Neural cell (in vitro differentiated cells): ENCODE measurements at regions not wholly inside any gene's neighbourhood (a gene's known extent, or its start where the extent isn't known, plus 50 kb on each side); places are given as distances from the start of the nearest gene placed in this dataset.

Experiments
- H2AFZ ChIP-seq: fragments of 200-600, 300-800 bp; sonication (generic), shearing (Covaris generic); 2 replicates; pipeline ENCODE4 v1.6.0; 2014; ENCODE audit warnings: low read depth, mild to moderate bottlenecking, antibody characterized with exemption, low read length, moderate library complexity
- H3F3A ChIP-seq: fragments of 200-600 bp; shearing (Covaris generic); 2 replicates; pipeline ENCODE4 v1.6.1; 2016; ENCODE audit warnings: mild to moderate bottlenecking, moderate library complexity, mixed read lengths, antibody characterized with exemption, low read length; ENCODE audit not compliant: insufficient read depth, poor library complexity, severe bottlenecking
- H3K27ac ChIP-seq: fragments of 200-600, 300-800 bp; sonication (generic), shearing (Covaris generic); 2 replicates; pipeline ENCODE4 v1.5.1; 2014; ENCODE audit warnings: mild to moderate bottlenecking, low read length, moderate library complexity
- H3K27me3 ChIP-seq: fragments of 300-800, 200-600 bp; sonication (generic), shearing (Covaris generic); 2 replicates; pipeline ENCODE4 v1.6.0; 2014; ENCODE audit warnings: mild to moderate bottlenecking, low read depth, low read length, moderate library complexity; ENCODE audit not compliant: insufficient read depth
- H3K36me3 ChIP-seq: fragments of 300-800, 200-600 bp; sonication (generic), shearing (Covaris generic); 2 replicates; pipeline ENCODE4 v1.5.1; 2014; ENCODE audit warnings: mild to moderate bottlenecking, antibody characterized with exemption, low read length, moderate library complexity; ENCODE audit not compliant: insufficient read depth
- H3K4me2 ChIP-seq: fragments of 300-800, 200-600 bp; sonication (generic), shearing (Covaris generic); 2 replicates; pipeline ENCODE4 v1.6.0; 2014; ENCODE audit warnings: mild to moderate bottlenecking, low read length
- H3K4me3 ChIP-seq: fragments of 300-800, 200-600 bp; sonication (generic), shearing (Covaris generic); 2 replicates; pipeline ENCODE4 v1.5.1; 2014; ENCODE audit warnings: mild to moderate bottlenecking, low read length, moderate library complexity
- H3K79me2 ChIP-seq: fragments of 200-600 bp; shearing (Covaris generic); replicated peaks from 2 replicates; pipeline ENCODE4 v1.6.0; 2014; ENCODE audit warnings: mild to moderate bottlenecking, low read length, moderate library complexity; ENCODE audit not compliant: insufficient read depth
- H3K9ac ChIP-seq: fragments of 300-800, 200-600 bp; sonication (generic), shearing (Covaris generic); 2 replicates; pipeline ENCODE4 v1.6.1; 2016; ENCODE audit warnings: mild to moderate bottlenecking, low read length, mixed read lengths
- H3K9me2 ChIP-seq: fragments of 200-600 bp; shearing (Covaris generic); 2 replicates; pipeline ENCODE4 v1.6.1; 2016; ENCODE audit warnings: mild to moderate bottlenecking, low read length, mixed read lengths; ENCODE audit not compliant: insufficient read depth
- H3K9me3 ChIP-seq: fragments of 200-600, 300-800 bp; sonication (generic), shearing (Covaris generic); 2 replicates; pipeline ENCODE4 v1.6.1; 2016; ENCODE audit warnings: mild to moderate bottlenecking, mixed run types, low read length, moderate library complexity, mixed read lengths
- H4K20me1 ChIP-seq: fragments of 200-600 bp; shearing (Covaris generic); 2 replicates; pipeline ENCODE4 v1.6.1; 2016; ENCODE audit warnings: mild to moderate bottlenecking, mixed run types; ENCODE audit not compliant: insufficient read depth
- EP300 ChIP-seq: fragments of 450-650 bp; conservative IDR thresholded peaks from 2 replicates; pipeline ENCODE4 v1.6.1; 2014; ENCODE audit warnings: antibody characterized with exemption, mild to moderate bottlenecking, moderate library complexity; ENCODE audit not compliant: poor library complexity, severe bottlenecking
- EZH2 ChIP-seq: fragments of 200-600, 300-800 bp; shearing (Covaris generic), sonication (generic); IDR thresholded peaks from 2 replicates; pipeline ENCODE4 v1.6.1; 2014; ENCODE audit warnings: antibody characterized with exemption, low read length, borderline replicate concordance, mild to moderate bottlenecking; ENCODE audit not compliant: insufficient read depth, poor library complexity, severe bottlenecking
- MXI1 ChIP-seq: fragments of 450-650 bp; conservative IDR thresholded peaks from 2 replicates; pipeline ENCODE4 v1.6.1; 2014; ENCODE audit warnings: antibody characterized with exemption, mild to moderate bottlenecking; ENCODE audit not compliant: poor library complexity, severe bottlenecking
- POLR2AphosphoS5 ChIP-seq: IDR thresholded peaks from 2 replicates; pipeline ENCODE4 v1.6.1; 2012
- RAD21 ChIP-seq: fragments of 450-650 bp; conservative IDR thresholded peaks from 2 replicates; pipeline ENCODE4 v1.6.1; 2014; ENCODE audit warnings: antibody characterized with exemption, mild to moderate bottlenecking, moderate library complexity
- SMC3 ChIP-seq: fragments of 450-650 bp; conservative IDR thresholded peaks from 2 replicates; pipeline ENCODE4 v1.6.1; 2014; ENCODE audit warnings: antibody characterized with exemption, mild to moderate bottlenecking, moderate library complexity; ENCODE audit not compliant: poor library complexity
- TAF1 ChIP-seq: IDR thresholded peaks from 2 replicates; pipeline ENCODE4 v1.6.1; 2012; ENCODE audit warnings: low read depth
- TF ChIP-seq, protein P1 (sequence below): fragments of 450-650 bp; IDR thresholded peaks from 2 replicates; pipeline ENCODE4 v1.5.1; 2014; ENCODE audit warnings: antibody characterized with exemption, mild to moderate bottlenecking, moderate library complexity; ENCODE audit not compliant: poor library complexity, severe bottlenecking
- TF ChIP-seq, protein P2 (sequence below): IDR thresholded peaks from 2 replicates; pipeline ENCODE4 v1.6.1; 2012; ENCODE audit warnings: borderline replicate concordance

DNA sequence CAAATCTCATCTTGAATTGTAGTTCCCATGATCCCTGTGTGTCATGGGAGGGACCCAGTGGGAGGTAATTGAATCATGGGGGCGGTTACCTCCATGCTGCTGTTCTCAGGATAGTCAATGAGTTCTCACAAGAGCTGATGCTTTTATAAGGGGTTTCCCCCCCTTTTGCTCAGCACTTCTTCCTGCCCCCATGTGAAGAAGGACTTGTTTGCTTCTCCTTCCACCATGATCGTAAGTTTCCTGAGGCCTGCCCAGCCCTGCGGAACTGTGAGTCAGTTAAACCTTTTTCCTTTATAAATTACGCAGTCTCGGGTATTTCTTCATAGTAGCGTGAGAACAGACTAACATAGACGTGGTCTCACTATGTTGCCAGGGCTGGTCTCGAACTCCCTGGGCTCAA is 56.1 kb upstream of the EIF5 start:
- Histone ChIP-seq H3K9me3 (peaks cover 11% of the 10 kb centered on the region), H3K79me2 (no peaks in the 10 kb centered on the region), H3K36me3 (no peaks in the 10 kb centered on the region), H2AFZ (no peak overlapping the region), H3K9ac (no peak overlapping the region), H3K4me3 (no peak overlapping the region), H4K20me1 (no peaks in the 10 kb centered on the region), H3K27ac (no peak overlapping the region), H3K27me3 (peaks cover 32% of the 10 kb centered on the region), H3K9me2 (no peaks in the 10 kb centered on the region), H3K4me2 (no peak overlapping the region), H3F3A (no peaks in the 10 kb centered on the region)
- TF ChIP-seq MXI1 (no peak), SMC3 (no peak), RAD21 (no peak), EP300 (no peak), POLR2AphosphoS5 (no peak), TAF1 (no peak), EZH2 (no peak)
- TF ChIP-seq, protein P1, sequence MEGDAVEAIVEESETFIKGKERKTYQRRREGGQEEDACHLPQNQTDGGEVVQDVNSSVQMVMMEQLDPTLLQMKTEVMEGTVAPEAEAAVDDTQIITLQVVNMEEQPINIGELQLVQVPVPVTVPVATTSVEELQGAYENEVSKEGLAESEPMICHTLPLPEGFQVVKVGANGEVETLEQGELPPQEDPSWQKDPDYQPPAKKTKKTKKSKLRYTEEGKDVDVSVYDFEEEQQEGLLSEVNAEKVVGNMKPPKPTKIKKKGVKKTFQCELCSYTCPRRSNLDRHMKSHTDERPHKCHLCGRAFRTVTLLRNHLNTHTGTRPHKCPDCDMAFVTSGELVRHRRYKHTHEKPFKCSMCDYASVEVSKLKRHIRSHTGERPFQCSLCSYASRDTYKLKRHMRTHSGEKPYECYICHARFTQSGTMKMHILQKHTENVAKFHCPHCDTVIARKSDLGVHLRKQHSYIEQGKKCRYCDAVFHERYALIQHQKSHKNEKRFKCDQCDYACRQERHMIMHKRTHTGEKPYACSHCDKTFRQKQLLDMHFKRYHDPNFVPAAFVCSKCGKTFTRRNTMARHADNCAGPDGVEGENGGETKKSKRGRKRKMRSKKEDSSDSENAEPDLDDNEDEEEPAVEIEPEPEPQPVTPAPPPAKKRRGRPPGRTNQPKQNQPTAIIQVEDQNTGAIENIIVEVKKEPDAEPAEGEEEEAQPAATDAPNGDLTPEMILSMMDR, result no peak
- TF ChIP-seq, protein P2, sequence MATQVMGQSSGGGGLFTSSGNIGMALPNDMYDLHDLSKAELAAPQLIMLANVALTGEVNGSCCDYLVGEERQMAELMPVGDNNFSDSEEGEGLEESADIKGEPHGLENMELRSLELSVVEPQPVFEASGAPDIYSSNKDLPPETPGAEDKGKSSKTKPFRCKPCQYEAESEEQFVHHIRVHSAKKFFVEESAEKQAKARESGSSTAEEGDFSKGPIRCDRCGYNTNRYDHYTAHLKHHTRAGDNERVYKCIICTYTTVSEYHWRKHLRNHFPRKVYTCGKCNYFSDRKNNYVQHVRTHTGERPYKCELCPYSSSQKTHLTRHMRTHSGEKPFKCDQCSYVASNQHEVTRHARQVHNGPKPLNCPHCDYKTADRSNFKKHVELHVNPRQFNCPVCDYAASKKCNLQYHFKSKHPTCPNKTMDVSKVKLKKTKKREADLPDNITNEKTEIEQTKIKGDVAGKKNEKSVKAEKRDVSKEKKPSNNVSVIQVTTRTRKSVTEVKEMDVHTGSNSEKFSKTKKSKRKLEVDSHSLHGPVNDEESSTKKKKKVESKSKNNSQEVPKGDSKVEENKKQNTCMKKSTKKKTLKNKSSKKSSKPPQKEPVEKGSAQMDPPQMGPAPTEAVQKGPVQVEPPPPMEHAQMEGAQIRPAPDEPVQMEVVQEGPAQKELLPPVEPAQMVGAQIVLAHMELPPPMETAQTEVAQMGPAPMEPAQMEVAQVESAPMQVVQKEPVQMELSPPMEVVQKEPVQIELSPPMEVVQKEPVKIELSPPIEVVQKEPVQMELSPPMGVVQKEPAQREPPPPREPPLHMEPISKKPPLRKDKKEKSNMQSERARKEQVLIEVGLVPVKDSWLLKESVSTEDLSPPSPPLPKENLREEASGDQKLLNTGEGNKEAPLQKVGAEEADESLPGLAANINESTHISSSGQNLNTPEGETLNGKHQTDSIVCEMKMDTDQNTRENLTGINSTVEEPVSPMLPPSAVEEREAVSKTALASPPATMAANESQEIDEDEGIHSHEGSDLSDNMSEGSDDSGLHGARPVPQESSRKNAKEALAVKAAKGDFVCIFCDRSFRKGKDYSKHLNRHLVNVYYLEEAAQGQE, result no peak

DNA sequence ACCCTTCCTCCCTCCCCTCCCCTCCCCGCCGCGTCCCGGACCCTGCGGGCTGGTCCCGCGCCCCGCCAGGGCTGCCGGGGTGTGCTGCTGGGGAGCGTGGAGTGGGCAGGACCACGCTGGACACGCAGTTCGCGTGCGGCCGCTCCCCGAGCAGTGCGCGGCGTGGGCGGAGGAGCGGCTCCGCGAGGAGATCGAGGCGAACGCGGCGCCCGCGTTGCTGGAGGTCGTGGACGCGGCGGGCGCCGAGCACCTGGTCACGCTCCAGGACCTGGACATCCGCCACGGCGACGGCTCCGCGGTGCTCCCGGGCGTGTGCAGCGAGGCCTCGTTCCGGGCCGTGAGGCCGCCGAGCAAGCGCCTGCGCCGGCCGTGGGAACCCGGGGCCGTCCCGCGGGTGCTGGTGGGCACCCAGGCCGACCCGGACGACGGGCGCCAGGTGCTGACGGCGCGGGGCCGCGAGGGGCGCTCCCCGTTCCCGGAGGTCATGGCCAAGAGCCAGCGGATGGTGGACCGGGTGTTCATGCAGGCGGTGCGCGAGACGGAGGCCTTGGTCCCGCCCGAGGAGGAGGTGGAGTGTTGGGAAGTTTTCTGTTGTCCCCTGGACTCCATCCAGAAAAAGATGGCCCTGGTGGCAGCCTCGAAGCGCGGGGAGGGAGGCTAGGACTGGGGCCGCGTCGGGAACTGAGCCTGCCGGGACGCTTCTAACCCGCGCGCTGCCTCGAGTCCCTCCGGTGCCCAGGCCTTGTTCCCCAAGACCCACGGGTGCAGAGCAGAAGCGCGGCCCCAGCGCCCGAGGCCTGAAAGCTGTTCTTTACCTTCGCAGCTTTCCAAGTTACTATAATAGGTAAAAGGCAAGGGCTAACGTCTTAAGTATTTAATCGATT is 54.7 kb upstream of the EIF5 start:
- TF ChIP-seq EP300 (no peak), SMC3 (no peak), EZH2 (no peak), POLR2AphosphoS5 (no peak), RAD21 (no peak), MXI1 (no peak)
- TF ChIP-seq, protein P1, result no peak
- TF ChIP-seq, protein P2, result no peak
- Histone ChIP-seq H3K4me3 (peak overlapping the region; percentile 34), H3K9me3 (peaks cover 6% of the 10 kb centered on the region), H3K4me2 (no peak overlapping the region), H3K9me2 (no peaks in the 10 kb centered on the region), H3K79me2 (no peaks in the 10 kb centered on the region), H3K36me3 (no peaks in the 10 kb centered on the region), H2AFZ (no peak overlapping the region), H4K20me1 (no peaks in the 10 kb centered on the region), H3K9ac (no peak overlapping the region), H3K27ac (no peak overlapping the region), H3F3A (no peaks in the 10 kb centered on the region), H3K27me3 (peaks cover 32% of the 10 kb centered on the region)
